Hepatic stellate cell (primary cell): ENCODE measurements at regions not wholly inside any gene's neighbourhood (a gene's known extent, or its start where the extent isn't known, plus 50 kb on each side); places are given as distances from the start of the nearest gene placed in this dataset.
"Not testable (repeated sequence)": the region's sequence is repeated elsewhere in the genome, so short reads cannot be mapped to it uniquely, and the experiment has no call there.

Experiments used
- DNase-seq: peaks from one replicate; pipeline ENCODE4 v3.0.0; 2011; ENCODE audit warnings: low spot score

- no peak for DNase-seq
Observed at GRCh38 chr22:48490500-48491411, 1336.9 kb downstream of the BRD1 start.

- no peak for DNase-seq
Observed at GRCh38 chr22:48489551-48490499, 1337.8 kb downstream of the BRD1 start.

GRCh38 chr22:48488611-48489511 is 1338.8 kb downstream of the BRD1 start:
- no peak for DNase-seq

- no peak for DNase-seq
Observed at GRCh38 chr22:48488149-48488551, 1339.5 kb downstream of the BRD1 start.

GRCh38 chr22:48486558-48486957 is 1341.1 kb downstream of the BRD1 start:
- no peak for DNase-seq

GRCh38 chr22:48486134-48486532 is 1341.5 kb downstream of the BRD1 start:
- no peak for DNase-seq

GRCh38 chr22:48485149-48486133 is 1342.2 kb downstream of the BRD1 start:
- DNase-seq = no peak

GRCh38 chr22:48483764-48484528 is 1343.7 kb downstream of the BRD1 start:
- no peak for DNase-seq

- no peak for DNase-seq
Observed at GRCh38 chr22:48482771-48483170, 1344.9 kb downstream of the BRD1 start.

- DNase-seq = not testable (repeated sequence)
Observed at GRCh38 chr22:48482198-48482597, 1345.5 kb downstream of the BRD1 start.

- no peak for DNase-seq
Observed at GRCh38 chr22:48481748-48482147, 1345.9 kb downstream of the BRD1 start.

GRCh38 chr22:48478529-48479265 is 1349.0 kb downstream of the BRD1 start:
- DNase-seq = no peak

GRCh38 chr22:48478124-48478523 is 1349.5 kb downstream of the BRD1 start:
- DNase-seq = no peak

GRCh38 chr22:48477031-48477721 is 1350.5 kb downstream of the BRD1 start:
- DNase-seq = no peak

GRCh38 chr22:48476577-48476976 is 1351.1 kb downstream of the BRD1 start:
- no peak for DNase-seq

- DNase-seq = no peak
Observed at GRCh38 chr22:48475661-48476345, 1351.9 kb downstream of the BRD1 start.

GRCh38 chr22:48474881-48475280 is 1352.8 kb downstream of the BRD1 start:
- DNase-seq = no peak

- no peak for DNase-seq
Observed at GRCh38 chr22:48473202-48473601, 1354.5 kb downstream of the BRD1 start.
